ENCODE measurements at regions not wholly inside any gene's neighbourhood (a gene's known extent, or its start where the extent isn't known, plus 50 kb on each side); places are given as distances from the start of the nearest gene placed in this dataset.

DNA sequence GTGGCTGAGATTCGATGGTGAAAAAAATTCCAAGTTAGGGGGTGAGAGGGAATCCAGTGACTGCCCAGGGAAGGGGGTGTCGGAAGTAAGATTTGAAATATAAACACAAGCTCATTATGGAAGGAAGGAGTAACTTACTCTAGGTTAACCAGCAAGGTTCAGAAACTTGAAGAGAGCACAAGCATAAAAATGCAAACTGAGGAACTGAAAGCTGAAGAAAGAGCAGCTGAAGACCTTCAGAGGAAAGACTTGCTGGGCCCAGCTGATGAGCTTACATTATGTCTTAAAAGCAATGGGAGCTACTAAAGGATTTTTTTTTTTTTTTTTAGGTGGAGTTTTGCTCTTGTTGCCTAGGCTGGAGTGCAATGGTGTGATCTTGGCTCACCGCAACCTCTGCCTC, 189.7 kb upstream of the GRIN2B start:
- Histone ChIP-seq H3K4me1 (ENCODE audit: insufficient read depth, low read length, poor library complexity, severe bottlenecking) (no peaks in the 10 kb centered on the region), H3K27ac (ENCODE audit: low read depth, low read length, poor library complexity, severe bottlenecking) (no peak overlapping the region), H3K27me3 (replicated peaks; ENCODE audit: insufficient read depth, low read depth, low read length, poor library complexity) (peaks cover 4% of the 10 kb centered on the region), H3K4me3 (ENCODE audit: low read depth, low read length, poor library complexity, severe bottlenecking) (no peak overlapping the region), H3K36me3 (ENCODE audit: insufficient read depth, low read length, poor library complexity, severe bottlenecking) (no peaks in the 10 kb centered on the region), H3K9me3 (ENCODE audit: low read depth, low read length, poor library complexity, severe bottlenecking) (no peaks in the 10 kb centered on the region)
- ChIA-PET POLR2A (ENCODE audit: low non-redundant PET) (no interaction called here), CTCF (interaction anchor here (0.7 kb wide), 1 partner anchor 15 kb away, joined by 5 read pairs; no protein-coding TSS in a partner anchor)
- TF ChIP-seq CTCF (conservative IDR thresholded peaks at IDR 0.05; ENCODE audit: low read depth, low read length) (no peak), EZH2 (IDR thresholded peaks at IDR 0.05; ENCODE audit: borderline replicate concordance, low read depth, low read length, poor library complexity, severe bottlenecking) (no peak)
- BruUV-seq (replicated peaks), result no TSS peak
- DNase-seq (ENCODE audit: low spot score), result no peak
- intact Hi-C loops (cut with micrococcal nuclease; ENCODE audit: unreplicated experiment), result no loop called here

DNA sequence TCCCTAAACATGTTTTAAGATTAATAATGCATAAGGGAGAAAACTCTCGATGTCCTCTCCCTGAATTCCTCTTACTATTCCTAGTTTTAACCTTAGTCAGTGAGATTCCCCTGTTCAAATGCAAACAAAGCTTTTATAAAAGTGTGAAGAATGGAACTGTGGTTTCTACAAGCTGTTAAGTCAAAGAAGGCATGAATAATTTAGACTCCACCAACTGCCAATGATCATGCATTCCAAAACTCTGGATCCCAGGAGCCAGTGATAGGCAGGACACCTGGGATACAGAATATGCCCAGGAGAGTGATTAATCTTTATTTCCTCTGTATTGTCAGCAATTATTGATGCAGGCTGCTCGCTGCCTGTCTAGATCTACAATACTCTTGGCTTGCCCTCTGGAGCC, 190.3 kb upstream of the ATF7IP start:
- Histone ChIP-seq H3K4me3 (ENCODE audit: low read depth, low read length, poor library complexity, severe bottlenecking) (no peak overlapping the region), H3K4me1 (ENCODE audit: insufficient read depth, low read length, poor library complexity, severe bottlenecking) (no peaks in the 10 kb centered on the region), H3K9me3 (ENCODE audit: low read depth, low read length, poor library complexity, severe bottlenecking) (no peaks in the 10 kb centered on the region), H3K27me3 (replicated peaks; ENCODE audit: insufficient read depth, low read depth, low read length, poor library complexity) (no peaks in the 10 kb centered on the region), H3K27ac (ENCODE audit: low read depth, low read length, poor library complexity, severe bottlenecking) (no peak overlapping the region), H3K36me3 (ENCODE audit: insufficient read depth, low read length, poor library complexity, severe bottlenecking) (no peaks in the 10 kb centered on the region)
- BruUV-seq (replicated peaks), result no TSS peak
- TF ChIP-seq CTCF (conservative IDR thresholded peaks at IDR 0.05; ENCODE audit: low read depth, low read length) (no peak), EZH2 (IDR thresholded peaks at IDR 0.05; ENCODE audit: borderline replicate concordance, low read depth, low read length, poor library complexity, severe bottlenecking) (no peak)
- DNase-seq (ENCODE audit: low spot score), result no peak
- POLR2A ChIA-PET (ENCODE audit: low non-redundant PET), result no interaction called here
- CTCF ChIA-PET, result no interaction called here
- intact Hi-C loops (cut with micrococcal nuclease; ENCODE audit: unreplicated experiment), result no loop called here

- BruUV-seq (replicated peaks), result no TSS peak
- Histone ChIP-seq H3K27me3 (replicated peaks; ENCODE audit: insufficient read depth, low read depth, low read length, poor library complexity) (no peaks in the 10 kb centered on the region), H3K36me3 (ENCODE audit: insufficient read depth, low read length, poor library complexity, severe bottlenecking) (no peaks in the 10 kb centered on the region), H3K4me3 (ENCODE audit: low read depth, low read length, poor library complexity, severe bottlenecking) (no peak overlapping the region), H3K27ac (ENCODE audit: low read depth, low read length, poor library complexity, severe bottlenecking) (no peak overlapping the region), H3K4me1 (ENCODE audit: insufficient read depth, low read length, poor library complexity, severe bottlenecking) (no peaks in the 10 kb centered on the region), H3K9me3 (ENCODE audit: low read depth, low read length, poor library complexity, severe bottlenecking) (no peaks in the 10 kb centered on the region)
- POLR2A ChIA-PET (ENCODE audit: low non-redundant PET), result interaction anchor here (0.6 kb wide), 1 partner anchor 581 kb away, joined by 4 read pairs; no protein-coding TSS in a partner anchor
- TF ChIP-seq EZH2 (IDR thresholded peaks at IDR 0.05; ENCODE audit: borderline replicate concordance, low read depth, low read length, poor library complexity, severe bottlenecking), result no peak
- peak; percentile 85 for TF ChIP-seq CTCF (conservative IDR thresholded peaks at IDR 0.05; ENCODE audit: low read depth, low read length)
- peak; percentile 83 for DNase-seq (ENCODE audit: low spot score)
- CTCF ChIA-PET, result interaction anchor here (0.5 to 0.9 kb wide), 4 partner anchors 14 to 207 kb away, joined by 3 to 5 read pairs (median 4); no protein-coding TSS in a partner anchor
- intact Hi-C loops (cut with micrococcal nuclease; ENCODE audit: unreplicated experiment), result no loop called here
Observed at GRCh38 chr12:14185427-14186192, 179.9 kb upstream of the ATF7IP start.

All from A673 (cell line).